ENCODE measurements at regions not wholly inside any gene's neighbourhood (a gene's known extent, or its start where the extent isn't known, plus 50 kb on each side); places are given as distances from the start of the nearest gene placed in this dataset.

GRCh38 chr10:4511509-4511908 is 314.5 kb upstream of the AKR1E2 start (continued):
- no peak for TF ChIP-seq ZNF324 (CRISPR knock-in tag; IDR thresholded peaks at IDR 0.05)
- TF ChIP-seq ZNF277 (CRISPR knock-in tag; IDR thresholded peaks at IDR 0.05; ENCODE audit: borderline replicate concordance) = no peak
- TF ChIP-seq ZNF785 (CRISPR knock-in tag; IDR thresholded peaks at IDR 0.05) = no peak

DNA sequence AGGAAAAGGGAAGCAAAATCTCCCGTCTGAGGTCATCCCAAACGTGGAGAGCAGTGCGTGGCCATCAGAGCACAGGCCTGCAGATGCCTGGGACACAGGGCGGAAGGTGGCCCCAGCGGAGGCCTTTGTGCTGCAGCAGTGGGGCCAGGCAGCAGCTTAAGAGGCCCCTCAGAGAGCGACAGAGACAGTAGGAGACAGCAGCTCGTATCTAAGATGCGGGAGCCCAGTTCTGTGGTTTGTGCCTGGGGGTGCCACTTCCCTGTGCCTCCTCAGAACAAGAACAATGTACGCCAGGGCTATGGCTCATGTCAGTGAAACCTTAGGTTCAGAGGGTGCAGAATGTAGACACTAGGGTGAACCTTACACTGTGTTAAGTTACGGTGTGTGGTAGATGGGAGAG is 316.6 kb upstream of the AKR1E2 start:
- no peak overlapping the region for H3K4me3 ChIP-seq
- intact Hi-C loops (cut with micrococcal nuclease) = no loop called here
- in situ Hi-C loops (cut with MboI) = no loop called here
- peaks cover 0 to 18% of the 10 kb centered on the region in 2 experiments; a peak in 3 of 5 replicates for H3K27me3 ChIP-seq (ENCODE audit: control insufficient read depth in 2 of 2, insufficient read depth in 2 of 2, low read length in 2 of 2)
- no peaks in the 10 kb centered on the region for H4K20me1 ChIP-seq (replicated peaks; ENCODE audit: control insufficient read depth, insufficient read depth, low read length)
- no peaks in the 10 kb centered on the region for H3K79me2 ChIP-seq (ENCODE audit: control insufficient read depth, insufficient read depth, low read length)
- H3K9me3 ChIP-seq (replicated peaks; ENCODE audit: control insufficient read depth, insufficient read depth, low read depth, low read length) = no peaks in the 10 kb centered on the region
- ChIA-PET CTCF (ENCODE audit: low intra/inter-chr PET ratio) (no interaction called here), POLR2A (no interaction called here)
- FAIRE-seq (no peak), ATAC-seq (no peak), DNase-seq (ENCODE audit: extremely low read depth in 1 of 4, low spot score in 3 of 4) (no peak)
- H3K9me1 ChIP-seq (ENCODE audit: control insufficient read depth, insufficient read depth, low read length) = no peaks in the 10 kb centered on the region
- H2AFZ ChIP-seq (ENCODE audit: low read depth, low read length) = no peak overlapping the region
- BruUV-seq (replicated peaks) = no TSS peak
- H3K4me2 ChIP-seq (ENCODE audit: insufficient read depth, low read length) = no peak overlapping the region
- H3K4me1 ChIP-seq (replicated peaks in 1 of 2; ENCODE audit: control insufficient read depth in 2 of 2, insufficient read depth in 2 of 2, low read length in 2 of 2) = no peaks in the 10 kb centered on the region
- no peak overlapping the region for H3K27ac ChIP-seq (ENCODE audit: extremely low read depth, low read depth, low read length)
- 0% methylated on average over 8 of the region's 10 CpGs for WGBS (ENCODE audit: insufficient coverage, low coverage, missing lambda C conversion rate)
- H3K9ac ChIP-seq (ENCODE audit: insufficient read depth in 1 of 2, low read depth in 2 of 2, low read length in 2 of 2) = no peak overlapping the region; a peak in 1 of 4 replicates
- no peak for TF ChIP-seq GMEB1 (CRISPR knock-in tag; IDR thresholded peaks at IDR 0.05)
- H3K36me3 ChIP-seq (ENCODE audit: control insufficient read depth, insufficient read depth, low read length) = no peaks in the 10 kb centered on the region

All from K562 (cell line).